ENCODE measurements at regions not wholly inside any gene's neighbourhood (a gene's known extent, or its start where the extent isn't known, plus 50 kb on each side); places are given as distances from the start of the nearest gene placed in this dataset.

DNA sequence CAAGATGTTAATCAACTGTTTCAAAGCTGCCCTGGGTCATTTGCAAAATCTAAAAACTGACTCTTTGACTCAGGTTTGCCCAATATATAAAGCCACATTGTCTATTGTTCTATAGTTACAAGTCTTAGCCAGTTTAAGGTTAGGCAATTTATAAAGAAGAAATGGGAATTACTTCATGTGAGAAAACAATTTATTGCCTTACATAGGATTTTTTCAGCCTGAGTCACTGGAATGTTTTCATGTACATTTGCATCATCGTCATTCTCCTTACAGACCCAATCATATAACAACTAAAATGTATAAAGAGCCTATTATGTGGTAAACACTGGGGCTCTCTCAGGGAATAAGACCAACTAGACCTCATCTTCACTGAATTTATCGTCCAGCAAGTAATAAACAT is 100.3 kb upstream of the PLEKHG7 start:
- Histone ChIP-seq H3K27ac (replicated peaks in 1 of 4) (no peak overlapping the region), H3K4me1 (peaks cover 0 to 8% (median 0%) of the 10 kb centered on the region in 4 donors), H3K9me3 (peaks cover 0 to 6% (median 0%) of the 10 kb centered on the region in 4 donors), H3K27me3 (no peaks in the 10 kb centered on the region), H3K36me3 (no peaks in the 10 kb centered on the region), H3K4me3 (no peak overlapping the region)
- no peak for TF ChIP-seq POLR2AphosphoS5 (IDR thresholded peaks at IDR 0.05)
- TF ChIP-seq, protein P1, sequence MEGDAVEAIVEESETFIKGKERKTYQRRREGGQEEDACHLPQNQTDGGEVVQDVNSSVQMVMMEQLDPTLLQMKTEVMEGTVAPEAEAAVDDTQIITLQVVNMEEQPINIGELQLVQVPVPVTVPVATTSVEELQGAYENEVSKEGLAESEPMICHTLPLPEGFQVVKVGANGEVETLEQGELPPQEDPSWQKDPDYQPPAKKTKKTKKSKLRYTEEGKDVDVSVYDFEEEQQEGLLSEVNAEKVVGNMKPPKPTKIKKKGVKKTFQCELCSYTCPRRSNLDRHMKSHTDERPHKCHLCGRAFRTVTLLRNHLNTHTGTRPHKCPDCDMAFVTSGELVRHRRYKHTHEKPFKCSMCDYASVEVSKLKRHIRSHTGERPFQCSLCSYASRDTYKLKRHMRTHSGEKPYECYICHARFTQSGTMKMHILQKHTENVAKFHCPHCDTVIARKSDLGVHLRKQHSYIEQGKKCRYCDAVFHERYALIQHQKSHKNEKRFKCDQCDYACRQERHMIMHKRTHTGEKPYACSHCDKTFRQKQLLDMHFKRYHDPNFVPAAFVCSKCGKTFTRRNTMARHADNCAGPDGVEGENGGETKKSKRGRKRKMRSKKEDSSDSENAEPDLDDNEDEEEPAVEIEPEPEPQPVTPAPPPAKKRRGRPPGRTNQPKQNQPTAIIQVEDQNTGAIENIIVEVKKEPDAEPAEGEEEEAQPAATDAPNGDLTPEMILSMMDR (IDR thresholded peaks at IDR 0.05): no peak
- intact Hi-C loops (cut with DNase I): no loop called here
- no peak for DNase-seq (ENCODE audit: extremely low spot score)
- WGBS: 63% methylated on average over 2 of the region's 2 CpGs

DNA sequence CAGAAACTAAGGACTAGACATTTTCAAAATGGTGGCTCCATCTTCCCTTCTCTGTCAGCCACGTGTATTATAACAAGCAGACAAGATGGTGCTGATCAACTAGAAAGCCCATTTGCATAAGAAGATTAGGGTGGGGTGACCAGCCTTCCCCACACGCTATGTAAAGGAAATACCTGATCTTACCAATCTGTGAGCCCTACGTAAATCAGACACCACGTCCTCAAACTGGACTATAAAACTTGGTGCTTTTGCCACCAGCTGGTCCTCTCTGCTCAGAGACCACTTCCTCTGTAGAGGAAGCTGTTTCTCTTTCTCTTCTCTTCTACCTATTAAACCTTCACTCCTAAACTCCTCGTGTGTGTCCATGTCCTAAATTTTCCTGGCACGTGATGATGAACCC is 101.1 kb upstream of the PLEKHG7 start:
- H3K4me1 ChIP-seq: peaks cover 0 to 8% (median 0%) of the 10 kb centered on the region in 4 donors
- peaks cover 0 to 6% (median 0%) of the 10 kb centered on the region in 4 donors for H3K9me3 ChIP-seq
- intact Hi-C loops (cut with DNase I): no loop called here
- 73% methylated on average over 6 of the region's 6 CpGs for WGBS
- no peak for DNase-seq (ENCODE audit: extremely low spot score)
- H3K27me3 ChIP-seq: no peaks in the 10 kb centered on the region
- H3K27ac ChIP-seq (replicated peaks in 1 of 4): no peak overlapping the region
- TF ChIP-seq POLR2AphosphoS5 (IDR thresholded peaks at IDR 0.05) (no peak), EP300 (IDR thresholded peaks at IDR 0.05) (no peak), POLR2A (IDR thresholded peaks at IDR 0.05; ENCODE audit: low read depth) (no peak)
- TF ChIP-seq, protein P1 (IDR thresholded peaks at IDR 0.05): no peak
- H3K36me3 ChIP-seq: no peaks in the 10 kb centered on the region
- no peak overlapping the region for H3K4me3 ChIP-seq

GRCh38 chr12:92601176-92601575 is 101.6 kb upstream of the PLEKHG7 start:
- H3K27ac ChIP-seq (replicated peaks in 1 of 4): no peak overlapping the region
- H3K36me3 ChIP-seq: no peaks in the 10 kb centered on the region
- TF ChIP-seq, protein P1 (IDR thresholded peaks at IDR 0.05): no peak
- TF ChIP-seq EP300 (IDR thresholded peaks at IDR 0.05): no peak
- TF ChIP-seq POLR2A (IDR thresholded peaks at IDR 0.05; ENCODE audit: low read depth): no peak
- TF ChIP-seq POLR2AphosphoS5 (IDR thresholded peaks at IDR 0.05): no peak
- peaks cover 0 to 6% (median 0%) of the 10 kb centered on the region in 4 donors for H3K9me3 ChIP-seq
- intact Hi-C loops (cut with DNase I): no loop called here
- H3K4me3 ChIP-seq: no peak overlapping the region
- H3K4me1 ChIP-seq: peaks cover 0 to 8% (median 0%) of the 10 kb centered on the region in 4 donors
- DNase-seq (ENCODE audit: extremely low spot score): no peak
- no peaks in the 10 kb centered on the region for H3K27me3 ChIP-seq

- H3K4me1 ChIP-seq: peaks cover 0 to 4% (median 0%) of the 10 kb centered on the region in 4 donors
- no peak for TF ChIP-seq POLR2A (IDR thresholded peaks at IDR 0.05; ENCODE audit: low read depth)
- TF ChIP-seq EP300 (IDR thresholded peaks at IDR 0.05): no peak
- TF ChIP-seq POLR2AphosphoS5 (IDR thresholded peaks at IDR 0.05): no peak
- no peaks in the 10 kb centered on the region for H3K27me3 ChIP-seq
- DNase-seq (ENCODE audit: extremely low spot score): no peak
- H3K9me3 ChIP-seq: peaks cover 0 to 6% (median 0%) of the 10 kb centered on the region in 4 donors
- H3K27ac ChIP-seq (replicated peaks in 1 of 4): no peak overlapping the region
- no peak overlapping the region for H3K4me3 ChIP-seq
- H3K36me3 ChIP-seq: no peaks in the 10 kb centered on the region
- WGBS: 100% methylated on average over 1 of the region's 1 CpG
- intact Hi-C loops (cut with DNase I): no loop called here
Observed at GRCh38 chr12:92600052-92600451, 102.7 kb upstream of the PLEKHG7 start.

GRCh38 chr12:92597997-92598396 is 104.8 kb upstream of the PLEKHG7 start:
- no peak for DNase-seq (ENCODE audit: extremely low spot score)
- no peak overlapping the region for H3K27ac ChIP-seq (replicated peaks in 1 of 4)
- H3K4me1 ChIP-seq: no peaks in the 10 kb centered on the region
- H3K4me3 ChIP-seq: no peak overlapping the region
- H3K27me3 ChIP-seq: no peaks in the 10 kb centered on the region
- no peak for TF ChIP-seq POLR2A (IDR thresholded peaks at IDR 0.05; ENCODE audit: low read depth)
- WGBS: 59% methylated on average over 1 of the region's 1 CpG
- H3K9me3 ChIP-seq: peaks cover 0 to 6% (median 0%) of the 10 kb centered on the region in 4 donors
- intact Hi-C loops (cut with DNase I): no loop called here
- no peaks in the 10 kb centered on the region for H3K36me3 ChIP-seq

DNA sequence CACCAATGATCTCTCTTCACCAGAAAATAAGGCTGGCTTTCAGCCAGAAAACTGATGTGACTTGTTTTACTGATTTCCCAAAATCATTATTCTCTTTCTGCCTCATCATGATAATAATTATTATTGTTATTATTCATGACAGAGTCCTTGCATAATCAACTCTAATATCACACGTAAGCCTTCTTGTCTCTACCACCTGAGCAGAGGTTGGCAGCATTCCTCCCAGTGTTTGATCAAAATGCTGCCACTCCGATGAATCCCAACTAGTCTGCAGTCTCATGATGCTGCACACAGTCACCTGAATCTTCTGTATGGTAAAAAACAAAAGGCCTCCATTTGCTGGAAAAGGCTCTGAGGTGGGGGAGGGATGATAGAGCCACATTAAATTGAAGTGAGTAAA is 105.7 kb upstream of the PLEKHG7 start:
- H3K27ac ChIP-seq (replicated peaks in 1 of 4): no peak overlapping the region
- intact Hi-C loops (cut with DNase I): no loop called here
- no peaks in the 10 kb centered on the region for H3K4me1 ChIP-seq
- no peak for DNase-seq (ENCODE audit: extremely low spot score)
- 42% methylated on average over 2 of the region's 2 CpGs for WGBS
- peaks cover 0 to 6% (median 0%) of the 10 kb centered on the region in 4 donors for H3K9me3 ChIP-seq
- no peaks in the 10 kb centered on the region for H3K36me3 ChIP-seq
- no peaks in the 10 kb centered on the region for H3K27me3 ChIP-seq
- no peak overlapping the region for H3K4me3 ChIP-seq
- no peak for TF ChIP-seq POLR2A (IDR thresholded peaks at IDR 0.05; ENCODE audit: low read depth)
- TF ChIP-seq, protein P1 (IDR thresholded peaks at IDR 0.05): no peak
- TF ChIP-seq POLR2AphosphoS5 (IDR thresholded peaks at IDR 0.05): no peak
- TF ChIP-seq EP300 (IDR thresholded peaks at IDR 0.05): no peak
